ENCODE measurements at regions not wholly inside any gene's neighbourhood (a gene's known extent, or its start where the extent isn't known, plus 50 kb on each side); places are given as distances from the start of the nearest gene placed in this dataset.

- ChIA-PET POLR2A (ENCODE audit: low non-redundant PET) (no interaction called here), CTCF (no interaction called here)
- no peaks in the 10 kb centered on the region for H3K27me3 ChIP-seq (replicated peaks; ENCODE audit: insufficient read depth, low read depth, low read length, poor library complexity)
- H3K9me3 ChIP-seq (ENCODE audit: low read depth, low read length, poor library complexity, severe bottlenecking): no peaks in the 10 kb centered on the region
- no peaks in the 10 kb centered on the region for H3K36me3 ChIP-seq (ENCODE audit: insufficient read depth, low read length, poor library complexity, severe bottlenecking)
- no peak overlapping the region for H3K27ac ChIP-seq (ENCODE audit: low read depth, low read length, poor library complexity, severe bottlenecking)
- no TSS peak for BruUV-seq (replicated peaks)
- no peak overlapping the region for H3K4me3 ChIP-seq (ENCODE audit: low read depth, low read length, poor library complexity, severe bottlenecking)
- H3K4me1 ChIP-seq (ENCODE audit: insufficient read depth, low read length, poor library complexity, severe bottlenecking): peaks cover 4% of the 10 kb centered on the region
- TF ChIP-seq, protein P1, sequence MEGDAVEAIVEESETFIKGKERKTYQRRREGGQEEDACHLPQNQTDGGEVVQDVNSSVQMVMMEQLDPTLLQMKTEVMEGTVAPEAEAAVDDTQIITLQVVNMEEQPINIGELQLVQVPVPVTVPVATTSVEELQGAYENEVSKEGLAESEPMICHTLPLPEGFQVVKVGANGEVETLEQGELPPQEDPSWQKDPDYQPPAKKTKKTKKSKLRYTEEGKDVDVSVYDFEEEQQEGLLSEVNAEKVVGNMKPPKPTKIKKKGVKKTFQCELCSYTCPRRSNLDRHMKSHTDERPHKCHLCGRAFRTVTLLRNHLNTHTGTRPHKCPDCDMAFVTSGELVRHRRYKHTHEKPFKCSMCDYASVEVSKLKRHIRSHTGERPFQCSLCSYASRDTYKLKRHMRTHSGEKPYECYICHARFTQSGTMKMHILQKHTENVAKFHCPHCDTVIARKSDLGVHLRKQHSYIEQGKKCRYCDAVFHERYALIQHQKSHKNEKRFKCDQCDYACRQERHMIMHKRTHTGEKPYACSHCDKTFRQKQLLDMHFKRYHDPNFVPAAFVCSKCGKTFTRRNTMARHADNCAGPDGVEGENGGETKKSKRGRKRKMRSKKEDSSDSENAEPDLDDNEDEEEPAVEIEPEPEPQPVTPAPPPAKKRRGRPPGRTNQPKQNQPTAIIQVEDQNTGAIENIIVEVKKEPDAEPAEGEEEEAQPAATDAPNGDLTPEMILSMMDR (conservative IDR thresholded peaks at IDR 0.05; ENCODE audit: low read depth, low read length): no peak
- TF ChIP-seq EZH2 (IDR thresholded peaks at IDR 0.05; ENCODE audit: borderline replicate concordance, low read depth, low read length, poor library complexity, severe bottlenecking): no peak
- DNase-seq (ENCODE audit: low spot score): no peak
- intact Hi-C loops (cut with micrococcal nuclease; ENCODE audit: unreplicated experiment): no loop called here
These were observed 166.7 kb downstream of the TMTC3 start for GRCh38 chr12:88308825-88309224.

DNA sequence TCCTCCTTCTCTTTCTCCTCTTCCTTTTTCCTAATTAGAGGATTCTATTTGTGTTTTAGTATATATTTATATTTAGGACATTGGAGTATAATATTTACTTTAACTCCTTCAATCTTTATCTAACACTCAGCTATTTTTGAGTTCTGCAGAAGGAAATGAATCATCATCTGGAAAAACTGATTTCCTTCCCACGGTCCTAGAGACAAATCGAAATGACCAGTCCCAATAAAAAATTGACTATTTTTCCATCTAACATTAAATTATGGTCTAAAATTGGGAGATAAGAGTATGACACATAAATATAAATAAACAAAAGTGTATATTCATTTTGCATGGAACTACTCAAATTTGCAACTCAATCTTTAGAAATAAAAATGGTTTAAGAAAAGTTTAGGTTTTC lies 167.4 kb downstream of the TMTC3 start:
- Histone ChIP-seq H3K4me1 (ENCODE audit: insufficient read depth, low read length, poor library complexity, severe bottlenecking) (peaks cover 4% of the 10 kb centered on the region), H3K4me3 (ENCODE audit: low read depth, low read length, poor library complexity, severe bottlenecking) (no peak overlapping the region), H3K27ac (ENCODE audit: low read depth, low read length, poor library complexity, severe bottlenecking) (no peak overlapping the region), H3K27me3 (replicated peaks; ENCODE audit: insufficient read depth, low read depth, low read length, poor library complexity) (no peaks in the 10 kb centered on the region), H3K36me3 (ENCODE audit: insufficient read depth, low read length, poor library complexity, severe bottlenecking) (no peaks in the 10 kb centered on the region), H3K9me3 (ENCODE audit: low read depth, low read length, poor library complexity, severe bottlenecking) (no peaks in the 10 kb centered on the region)
- no peak for DNase-seq (ENCODE audit: low spot score)
- POLR2A ChIA-PET (ENCODE audit: low non-redundant PET): no interaction called here
- CTCF ChIA-PET: no interaction called here
- BruUV-seq (replicated peaks): no TSS peak
- TF ChIP-seq, protein P1 (conservative IDR thresholded peaks at IDR 0.05; ENCODE audit: low read depth, low read length): no peak
- intact Hi-C loops (cut with micrococcal nuclease; ENCODE audit: unreplicated experiment): no loop called here

GRCh38 chr12:88310069-88310468 lies 168.0 kb downstream of the TMTC3 start:
- peak; percentile 53 for DNase-seq (ENCODE audit: low spot score)
- Histone ChIP-seq H3K4me1 (ENCODE audit: insufficient read depth, low read length, poor library complexity, severe bottlenecking) (peaks cover 4% of the 10 kb centered on the region), H3K4me3 (ENCODE audit: low read depth, low read length, poor library complexity, severe bottlenecking) (no peak overlapping the region), H3K27ac (ENCODE audit: low read depth, low read length, poor library complexity, severe bottlenecking) (no peak overlapping the region), H3K36me3 (ENCODE audit: insufficient read depth, low read length, poor library complexity, severe bottlenecking) (no peaks in the 10 kb centered on the region), H3K9me3 (ENCODE audit: low read depth, low read length, poor library complexity, severe bottlenecking) (no peaks in the 10 kb centered on the region), H3K27me3 (replicated peaks; ENCODE audit: insufficient read depth, low read depth, low read length, poor library complexity) (no peaks in the 10 kb centered on the region)
- intact Hi-C loops (cut with micrococcal nuclease; ENCODE audit: unreplicated experiment): no loop called here
- no peak for TF ChIP-seq EZH2 (IDR thresholded peaks at IDR 0.05; ENCODE audit: borderline replicate concordance, low read depth, low read length, poor library complexity, severe bottlenecking)
- TF ChIP-seq, protein P1 (conservative IDR thresholded peaks at IDR 0.05; ENCODE audit: low read depth, low read length): no peak
- ChIA-PET CTCF (no interaction called here), POLR2A (ENCODE audit: low non-redundant PET) (no interaction called here)
- no TSS peak for BruUV-seq (replicated peaks)

Measured in A673 (cell line).